Vagina (tissue), 2 donors: ENCODE measurements at regions not wholly inside any gene's neighbourhood (a gene's known extent, or its start where the extent isn't known, plus 50 kb on each side); places are given as distances from the start of the nearest gene placed in this dataset.

ENCODE experiments used
- DNase-seq, 2 donors: peaks; one replicate each; pipeline ENCODE4 v3.0.0-alpha.2; 2017; ENCODE audit errors: extremely low spot score in 2 of 2
- H3K27ac ChIP-seq: fragments of 200-600 bp; sonication (generic); one replicate; pipeline ENCODE4 v1.5.1; 2019
- H3K27me3 ChIP-seq: fragments of 200-600 bp; sonication (generic); one replicate; pipeline ENCODE4 v1.5.1; 2019
- H3K36me3 ChIP-seq, 2 donors: fragments of 200-600 bp; sonication (generic); one replicate each; pipeline ENCODE4 v1.5.1; 2017 to 2019
- H3K4me1 ChIP-seq: fragments of 200-600 bp; sonication (generic); one replicate; pipeline ENCODE4 v1.5.1; 2019
- H3K4me3 ChIP-seq, 2 donors: fragments of 200-600 bp; sonication (generic); 1 replicate in 1 of 2; 2 replicates in 1 of 2; pipeline ENCODE4 v1.5.1; 2016 to 2019
- H3K9me3 ChIP-seq: fragments of 200-600 bp; sonication (generic); one replicate; pipeline ENCODE4 v1.5.1; 2019
- CTCF ChIP-seq, 3 experiments: fragments of 450-650 bp in 2 of 3; fragments of 200-600 bp in 1 of 3; sonication (generic) in 1 of 3; IDR thresholded peaks; one replicate each; pipeline ENCODE4 v1.5.1; 2017 to 2019; ENCODE audit warnings: antibody characterized with exemption in 3 of 3, mild to moderate bottlenecking in 2 of 3, moderate library complexity in 2 of 3
- POLR2A ChIP-seq, 2 donors: fragments of 450-650 bp; IDR thresholded peaks; one replicate each; pipeline ENCODE4 v1.6.1; 2017; ENCODE audit warnings: antibody characterized with exemption in 2 of 2, mild to moderate bottlenecking in 2 of 2, moderate library complexity in 2 of 2
- POLR2AphosphoS5 ChIP-seq, 2 donors: sonication (generic); formaldehyde crosslinking; IDR thresholded peaks; one replicate each; pipeline ENCODE4 v1.9.0; 2017; ENCODE audit warnings: antibody characterized with exemption in 2 of 2, mild to moderate bottlenecking in 2 of 2, low read depth in 1 of 2; ENCODE audit not compliant: insufficient read depth in 1 of 2
- intact Hi-C: fragments of 100-400 bp; cut with DNase I; formaldehyde crosslinking; loops from one replicate; pipeline ENCODE4 v1.15.1; 2023

GRCh38 chr5:44663991-44664710, 144.6 kb upstream of the MRPS30 start:
- no peaks in the 10 kb centered on the region for H3K36me3 ChIP-seq
- H3K4me3 ChIP-seq: no peak overlapping the region
- intact Hi-C loops: no loop called here
- H3K27me3 ChIP-seq: no peaks in the 10 kb centered on the region
- no peaks in the 10 kb centered on the region for H3K4me1 ChIP-seq
- no peaks in the 10 kb centered on the region for H3K9me3 ChIP-seq
- no peak for DNase-seq
- no peak overlapping the region for H3K27ac ChIP-seq
- TF ChIP-seq POLR2A (IDR thresholded peaks at IDR 0.05) (no peak), POLR2AphosphoS5 (IDR thresholded peaks at IDR 0.05; ENCODE audit: insufficient read depth in 1 of 2, low read depth in 1 of 2) (no peak), CTCF (IDR thresholded peaks at IDR 0.05) (no peak)

- Histone ChIP-seq H3K36me3 (no peaks in the 10 kb centered on the region), H3K4me1 (no peaks in the 10 kb centered on the region), H3K9me3 (no peaks in the 10 kb centered on the region), H3K4me3 (no peak overlapping the region), H3K27me3 (no peaks in the 10 kb centered on the region), H3K27ac (no peak overlapping the region)
- TF ChIP-seq POLR2AphosphoS5 (IDR thresholded peaks at IDR 0.05; ENCODE audit: insufficient read depth in 1 of 2, low read depth in 1 of 2): no peak
- TF ChIP-seq CTCF (IDR thresholded peaks at IDR 0.05): no peak
- no peak for TF ChIP-seq POLR2A (IDR thresholded peaks at IDR 0.05)
- DNase-seq: no peak
- intact Hi-C loops: no loop called here
These were observed 146.9 kb upstream of the MRPS30 start for GRCh38 chr5:44661851-44662250.

- no peak for DNase-seq
- Histone ChIP-seq H3K4me3 (no peak overlapping the region), H3K27me3 (no peaks in the 10 kb centered on the region), H3K27ac (no peak overlapping the region), H3K36me3 (no peaks in the 10 kb centered on the region), H3K9me3 (peaks cover 4% of the 10 kb centered on the region), H3K4me1 (no peaks in the 10 kb centered on the region)
- intact Hi-C loops: no loop called here
- TF ChIP-seq CTCF (IDR thresholded peaks at IDR 0.05): no peak
- no peak for TF ChIP-seq POLR2A (IDR thresholded peaks at IDR 0.05)
- no peak for TF ChIP-seq POLR2AphosphoS5 (IDR thresholded peaks at IDR 0.05; ENCODE audit: insufficient read depth in 1 of 2, low read depth in 1 of 2)
These were observed 148.5 kb upstream of the MRPS30 start for GRCh38 chr5:44660251-44660650.

- no peak for DNase-seq
- intact Hi-C loops: no loop called here
These were observed 149.4 kb upstream of the MRPS30 start for GRCh38 chr5:44659334-44659733.

More at GRCh38 chr5:44659334-44659733, 149.4 kb upstream of the MRPS30 start:
- Histone ChIP-seq H3K9me3 (peaks cover 4% of the 10 kb centered on the region), H3K4me3 (no peak overlapping the region), H3K4me1 (no peaks in the 10 kb centered on the region), H3K27ac (no peak overlapping the region), H3K36me3 (no peaks in the 10 kb centered on the region), H3K27me3 (no peaks in the 10 kb centered on the region)
- TF ChIP-seq POLR2AphosphoS5 (IDR thresholded peaks at IDR 0.05; ENCODE audit: insufficient read depth in 1 of 2, low read depth in 1 of 2) (no peak), POLR2A (IDR thresholded peaks at IDR 0.05) (no peak), CTCF (IDR thresholded peaks at IDR 0.05) (no peak)
